GM19043 (cell line): ENCODE measurements at regions not wholly inside any gene's neighbourhood (a gene's known extent, or its start where the extent isn't known, plus 50 kb on each side); places are given as distances from the start of the nearest gene placed in this dataset.

Experiments used
- ATAC-seq: cut with Tn5 transposase; IDR thresholded peaks from one replicate; pipeline ENCODE4 v1.9.1; 2021; ENCODE audit warnings: low read depth; ENCODE audit not compliant: unreplicated experiment

- no peak for ATAC-seq
Observed at GRCh38 chr2:83703598-83703997, 755.5 kb downstream of the SUCLG1 start.

- ATAC-seq = no peak
Observed at GRCh38 chr2:83696838-83697237, 762.2 kb downstream of the SUCLG1 start.

GRCh38 chr2:83695530-83695929 is 763.5 kb downstream of the SUCLG1 start:
- ATAC-seq = no peak

- ATAC-seq = no peak
Observed at GRCh38 chr2:83695037-83695436, 764.0 kb downstream of the SUCLG1 start.

- ATAC-seq = no peak
Observed at GRCh38 chr2:83689402-83689801, 769.7 kb downstream of the SUCLG1 start.

GRCh38 chr2:83686863-83687262 is 772.2 kb downstream of the SUCLG1 start:
- no peak for ATAC-seq

GRCh38 chr2:83674050-83674449 is 785.0 kb downstream of the SUCLG1 start:
- no peak for ATAC-seq

- ATAC-seq = no peak
Observed at GRCh38 chr2:83665894-83666293, 793.2 kb downstream of the SUCLG1 start.

GRCh38 chr2:83665154-83665553 is 793.9 kb downstream of the SUCLG1 start:
- no peak for ATAC-seq

GRCh38 chr2:83661711-83662110 is 797.4 kb downstream of the SUCLG1 start:
- ATAC-seq = no peak

- no peak for ATAC-seq
Observed at GRCh38 chr2:83654091-83654611, 804.9 kb downstream of the SUCLG1 start.

GRCh38 chr2:83650898-83651297 is 808.2 kb downstream of the SUCLG1 start:
- no peak for ATAC-seq

- no peak for ATAC-seq
Observed at GRCh38 chr2:83650161-83650560, 808.9 kb downstream of the SUCLG1 start.

- no peak for ATAC-seq
Observed at GRCh38 chr2:83640506-83640905, 818.6 kb downstream of the SUCLG1 start.

- ATAC-seq = no peak
Observed at GRCh38 chr2:83633423-83633822, 825.7 kb downstream of the SUCLG1 start.

- ATAC-seq = no peak
Observed at GRCh38 chr2:83630351-83630750, 828.7 kb downstream of the SUCLG1 start.

- ATAC-seq = no peak
Observed at GRCh38 chr2:83615511-83615910, 843.6 kb downstream of the SUCLG1 start.

- ATAC-seq = no peak
Observed at GRCh38 chr2:83613178-83613577, 845.9 kb downstream of the SUCLG1 start.

- no peak for ATAC-seq
Observed at GRCh38 chr2:83602753-83603152, 856.3 kb downstream of the SUCLG1 start.

GRCh38 chr2:83596592-83597282 is 862.3 kb downstream of the SUCLG1 start:
- no peak for ATAC-seq

- ATAC-seq = no peak
Observed at GRCh38 chr2:83595926-83596325, 863.2 kb downstream of the SUCLG1 start.

- no peak for ATAC-seq
Observed at GRCh38 chr2:83595121-83595690, 863.9 kb downstream of the SUCLG1 start.
